CD14-positive monocyte (primary cell): ENCODE measurements at regions not wholly inside any gene's neighbourhood (a gene's known extent, or its start where the extent isn't known, plus 50 kb on each side); places are given as distances from the start of the nearest gene placed in this dataset.

Source experiments
- DNase-seq, 3 donors: peaks; one replicate each; pipeline ENCODE4 v3.0.0-alpha.2; 2011 to 2022
- H2AFZ ChIP-seq: 2 replicates; pipeline ENCODE4 v1.6.0; 2012; ENCODE audit warnings: mild to moderate bottlenecking, low read depth, low read length, inconsistent platforms; ENCODE audit not compliant: insufficient read depth, poor library complexity, severe bottlenecking
- H3K27ac ChIP-seq, 2 donors: 1 replicate in 1 of 2; 2 replicates in 1 of 2; pipeline ENCODE4 v1.5.1; 2012 to 2013; ENCODE audit warnings: low read length in 2 of 2, control low read depth in 1 of 2, inconsistent platforms in 1 of 2, low read depth in 1 of 2, mild to moderate bottlenecking in 1 of 2
- H3K27me3 ChIP-seq, 2 donors: one replicate each; pipeline versions ENCODE4 v1.6.0 to v1.6.1; 2011 to 2013; ENCODE audit warnings: low read length in 2 of 2; ENCODE audit not compliant: control insufficient read depth in 2 of 2, insufficient read depth in 2 of 2
- H3K36me3 ChIP-seq, 2 donors: replicated peaks in 1 of 2; 1 replicate in 1 of 2; 2 replicates in 1 of 2; pipeline versions ENCODE4 v1.5.1 to v1.6.1; 2012 to 2013; ENCODE audit warnings: low read length in 2 of 2, control low read depth in 1 of 2, inconsistent platforms in 1 of 2, mild to moderate bottlenecking in 1 of 2; ENCODE audit not compliant: insufficient read depth in 2 of 2, control insufficient read depth in 1 of 2
- H3K4me1 ChIP-seq, 2 donors: 1 replicate in 1 of 2; 2 replicates in 1 of 2; pipeline versions ENCODE4 v1.5.1 to v1.6.1; 2012 to 2013; ENCODE audit warnings: low read length in 2 of 2, control low read depth in 1 of 2, inconsistent platforms in 1 of 2, mild to moderate bottlenecking in 1 of 2, moderate library complexity in 1 of 2; ENCODE audit not compliant: insufficient read depth in 2 of 2, control insufficient read depth in 1 of 2
- H3K4me2 ChIP-seq: replicated peaks from 2 replicates; pipeline ENCODE3; 2012; ENCODE audit warnings: low read length, moderate library complexity, mild to moderate bottlenecking; ENCODE audit not compliant: poor library complexity, severe bottlenecking; ENCODE audit errors: extremely low read depth
- H3K4me3 ChIP-seq, 3 experiments: fragments of 200-600 bp in 1 of 3; sonication (generic) in 1 of 3; replicated peaks in 1 of 3; 1 replicate in 2 of 3; 2 replicates in 1 of 3; pipeline ENCODE4 v1.5.1; 2011 to 2013; ENCODE audit warnings: low read length in 3 of 3, mild to moderate bottlenecking in 3 of 3, control low read depth in 2 of 3, low read depth in 2 of 3, inconsistent platforms in 1 of 3, moderate library complexity in 1 of 3
- H3K79me2 ChIP-seq: 2 replicates; pipeline ENCODE4 v1.6.0; 2012; ENCODE audit warnings: mild to moderate bottlenecking, control low read depth, inconsistent platforms, low read length, moderate library complexity; ENCODE audit not compliant: insufficient read depth
- H3K9ac ChIP-seq: 2 replicates; pipeline ENCODE4 v1.6.0; 2017; ENCODE audit warnings: low read length, mild to moderate bottlenecking; ENCODE audit not compliant: insufficient read depth, poor library complexity, severe bottlenecking
- H3K9me3 ChIP-seq, 2 donors: replicated peaks in 1 of 2; 1 replicate in 1 of 2; 2 replicates in 1 of 2; pipeline versions ENCODE4 v1.5.1 to v1.6.1; 2012 to 2013; ENCODE audit warnings: low read length in 2 of 2, control low read depth in 1 of 2; ENCODE audit not compliant: control insufficient read depth in 1 of 2, insufficient read depth in 1 of 2
- H4K20me1 ChIP-seq: 2 replicates; pipeline ENCODE4 v1.6.0; 2012; ENCODE audit warnings: mild to moderate bottlenecking, low read length, control low read depth, moderate library complexity; ENCODE audit not compliant: insufficient read depth
- H3K27ac Mint-ChIP-seq, 7 donors: one replicate each; pipeline ENCODE4 v1.8.0; 2020; ENCODE audit warnings: mild to moderate bottlenecking in 7 of 7, mixed read lengths in 7 of 7, moderate library complexity in 6 of 7, inconsistent platforms in 2 of 7
- H3K27me3 Mint-ChIP-seq, 3 donors: one replicate each; pipeline ENCODE4 v1.8.0; 2021 to 2022; ENCODE audit warnings: low read depth in 3 of 3, mild to moderate bottlenecking in 3 of 3, mixed read lengths in 3 of 3, moderate library complexity in 3 of 3, inconsistent platforms in 1 of 3
- H3K36me3 Mint-ChIP-seq, 2 donors: one replicate each; pipeline ENCODE4 v1.8.0; 2020; ENCODE audit warnings: mixed read lengths in 2 of 2, inconsistent platforms in 1 of 2, mild to moderate bottlenecking in 1 of 2
- H3K4me1 Mint-ChIP-seq: one replicate; pipeline ENCODE4 v1.8.0; 2020; ENCODE audit warnings: mild to moderate bottlenecking, mixed read lengths
- H3K4me3 Mint-ChIP-seq, 2 donors: one replicate each; pipeline ENCODE4 v1.8.0; 2020; ENCODE audit warnings: mild to moderate bottlenecking in 2 of 2, mixed read lengths in 2 of 2, moderate library complexity in 1 of 2
- H3K9me3 Mint-ChIP-seq, 7 donors: one replicate each; pipeline ENCODE4 v1.8.0; 2020 to 2022; ENCODE audit warnings: mixed read lengths in 7 of 7, mild to moderate bottlenecking in 6 of 7, moderate library complexity in 6 of 7, inconsistent platforms in 2 of 7
- WGBS: methylation state at CpG from one replicate; pipeline ENCODE4 v1.1.5; 2013; ENCODE audit warnings: missing lambda C conversion rate; ENCODE audit not compliant: insufficient coverage; 5-methylcytosine and 5-hydroxymethylcytosine counted together
- intact Hi-C, 2 donors: fragments of 100-400 bp; cut with micrococcal nuclease; formaldehyde crosslinking; loops; one replicate each; pipeline versions ENCODE4 v1.15.0 to v1.15.1; 2023
- TF ChIP-seq, protein P1 (sequence below): fragments of 200-600 bp; IDR thresholded peaks from one replicate; pipeline ENCODE4 v1.8.0; 2022; ENCODE audit warnings: antibody characterized with exemption, mild to moderate bottlenecking

DNA sequence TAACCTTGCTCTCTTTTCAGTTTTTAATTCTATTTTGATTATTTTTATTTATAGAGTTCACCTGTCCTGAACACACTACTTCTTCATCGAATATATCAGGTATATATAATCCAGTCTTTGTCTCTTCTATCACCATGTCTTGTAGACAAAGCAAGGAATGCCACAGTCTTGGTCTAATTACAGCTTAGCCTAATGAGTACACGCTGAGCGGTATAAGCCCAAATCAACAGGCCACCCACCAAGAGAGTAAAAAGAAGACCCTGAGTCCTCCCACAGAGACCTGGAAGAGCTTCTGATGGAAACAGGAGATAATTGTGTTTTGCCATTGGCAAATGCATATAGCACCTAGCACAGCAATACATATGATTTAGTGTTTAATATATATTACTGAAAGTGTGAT, 68.7 kb upstream of the TCF21 start:
- Histone ChIP-seq H2AFZ (no peak overlapping the region), H3K9ac (no peak overlapping the region), H3K4me3 (no peak overlapping the region), H3K4me2 (no peak overlapping the region), H3K36me3 (no peaks in the 10 kb centered on the region), H3K79me2 (no peaks in the 10 kb centered on the region), H3K9me3 (no peaks in the 10 kb centered on the region), H3K27me3 (no peaks in the 10 kb centered on the region), H4K20me1 (no peaks in the 10 kb centered on the region), H3K27ac (no peak overlapping the region), H3K4me1 (no peaks in the 10 kb centered on the region)
- H3K36me3 Mint-ChIP-seq: no peaks in the 10 kb centered on the region
- peaks cover 0 to 5% (median 1%) of the 10 kb centered on the region in 7 donors for H3K9me3 Mint-ChIP-seq
- intact Hi-C loops: no loop called here
- H3K4me1 Mint-ChIP-seq: no peaks in the 10 kb centered on the region
- TF ChIP-seq, protein P1, sequence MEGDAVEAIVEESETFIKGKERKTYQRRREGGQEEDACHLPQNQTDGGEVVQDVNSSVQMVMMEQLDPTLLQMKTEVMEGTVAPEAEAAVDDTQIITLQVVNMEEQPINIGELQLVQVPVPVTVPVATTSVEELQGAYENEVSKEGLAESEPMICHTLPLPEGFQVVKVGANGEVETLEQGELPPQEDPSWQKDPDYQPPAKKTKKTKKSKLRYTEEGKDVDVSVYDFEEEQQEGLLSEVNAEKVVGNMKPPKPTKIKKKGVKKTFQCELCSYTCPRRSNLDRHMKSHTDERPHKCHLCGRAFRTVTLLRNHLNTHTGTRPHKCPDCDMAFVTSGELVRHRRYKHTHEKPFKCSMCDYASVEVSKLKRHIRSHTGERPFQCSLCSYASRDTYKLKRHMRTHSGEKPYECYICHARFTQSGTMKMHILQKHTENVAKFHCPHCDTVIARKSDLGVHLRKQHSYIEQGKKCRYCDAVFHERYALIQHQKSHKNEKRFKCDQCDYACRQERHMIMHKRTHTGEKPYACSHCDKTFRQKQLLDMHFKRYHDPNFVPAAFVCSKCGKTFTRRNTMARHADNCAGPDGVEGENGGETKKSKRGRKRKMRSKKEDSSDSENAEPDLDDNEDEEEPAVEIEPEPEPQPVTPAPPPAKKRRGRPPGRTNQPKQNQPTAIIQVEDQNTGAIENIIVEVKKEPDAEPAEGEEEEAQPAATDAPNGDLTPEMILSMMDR: no peak
- no CpG with 5 or more reads among the region's 3 CpGs for WGBS
- no peak overlapping the region for H3K27ac Mint-ChIP-seq
- H3K27me3 Mint-ChIP-seq: peaks cover 0 to 3% (median 2%) of the 10 kb centered on the region in 3 donors
- DNase-seq: no peak
- no peak overlapping the region for H3K4me3 Mint-ChIP-seq

DNA sequence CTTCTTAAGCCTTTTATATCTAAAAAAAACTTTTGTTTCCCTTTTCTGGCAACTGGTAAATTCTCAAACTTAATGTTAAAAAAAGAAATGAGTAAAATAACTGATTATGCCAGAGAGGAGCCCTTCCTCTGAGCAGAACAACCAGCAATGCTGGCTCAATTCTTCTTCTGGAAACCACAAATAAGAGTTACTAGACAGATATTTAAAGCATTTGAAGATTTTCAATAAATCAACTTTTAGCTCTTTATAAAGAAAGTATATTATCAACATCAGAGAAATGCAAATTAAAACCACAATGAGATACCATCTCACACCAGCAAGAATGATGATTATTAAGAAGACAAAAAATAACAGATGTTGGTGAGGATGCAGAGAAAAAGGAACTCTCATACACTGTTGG, 61.1 kb upstream of the TCF21 start:
- no peak overlapping the region for H3K9ac ChIP-seq
- H3K4me1 ChIP-seq: no peaks in the 10 kb centered on the region
- TF ChIP-seq, protein P1: no peak
- H3K4me2 ChIP-seq: no peak overlapping the region
- no peak for DNase-seq
- no peak overlapping the region for H2AFZ ChIP-seq
- H3K79me2 ChIP-seq: no peaks in the 10 kb centered on the region
- no peak overlapping the region for H3K27ac ChIP-seq
- Mint-ChIP-seq H3K36me3 (no peaks in the 10 kb centered on the region), H3K4me3 (no peak overlapping the region), H3K4me1 (no peaks in the 10 kb centered on the region), H3K27ac (no peak overlapping the region), H3K9me3 (peaks cover 0 to 2% (median 0%) of the 10 kb centered on the region in 7 donors), H3K27me3 (peaks cover 3 to 7% (median 6%) of the 10 kb centered on the region in 3 donors)
- H3K4me3 ChIP-seq: no peak overlapping the region
- intact Hi-C loops: no loop called here
- H4K20me1 ChIP-seq: no peaks in the 10 kb centered on the region
- H3K36me3 ChIP-seq: no peaks in the 10 kb centered on the region
- no peaks in the 10 kb centered on the region for H3K9me3 ChIP-seq
- H3K27me3 ChIP-seq: peaks cover 0 to 2% of the 10 kb centered on the region in 2 donors
